Keratinocyte (primary cell): ENCODE measurements at regions not wholly inside any gene's neighbourhood (a gene's known extent, or its start where the extent isn't known, plus 50 kb on each side); places are given as distances from the start of the nearest gene placed in this dataset.
"Not testable (repeated sequence)": the region's sequence is repeated elsewhere in the genome, so short reads cannot be mapped to it uniquely, and the experiment has no call there.

ENCODE experiments used
- DNase-seq: peaks from one replicate; pipeline ENCODE4 v3.0.0-alpha.2; 2011; ENCODE audit warnings: low read depth, missing footprints, low spot score
- FAIRE-seq: peaks from 2 replicates; lab custom pipeline; 2011; peaks lifted over from hg19 to GRCh38; lab: Jason Lieb, UNC
- H2AFZ ChIP-seq: 2 replicates; pipeline ENCODE4 v1.6.0; 2012; ENCODE audit warnings: low read length, control low read depth, inconsistent platforms; ENCODE audit not compliant: control insufficient read depth
- H3K27ac ChIP-seq: 2 replicates; pipeline ENCODE4 v1.5.1; 2011; ENCODE audit warnings: low read length; ENCODE audit not compliant: control insufficient read depth, insufficient read depth
- H3K27me3 ChIP-seq: 3 replicates; pipeline ENCODE4 v1.6.0; 2011; ENCODE audit warnings: low read length; ENCODE audit not compliant: control insufficient read depth, insufficient read depth; ENCODE audit errors: extremely low read depth
- H3K36me3 ChIP-seq, 2 experiments: 2 replicates in 1 of 2; 3 replicates in 1 of 2; pipeline ENCODE4 v1.5.1; 2011; ENCODE audit warnings: low read length in 2 of 2, mild to moderate bottlenecking in 1 of 2; ENCODE audit not compliant: control insufficient read depth in 2 of 2, insufficient read depth in 2 of 2; ENCODE audit errors: extremely low read depth in 1 of 2
- H3K4me1 ChIP-seq: 3 replicates; pipeline ENCODE4 v1.5.1; 2011; ENCODE audit warnings: low read length; ENCODE audit not compliant: control insufficient read depth, insufficient read depth; ENCODE audit errors: extremely low read depth
- H3K4me2 ChIP-seq: 3 replicates; pipeline ENCODE4 v1.6.0; 2011; ENCODE audit warnings: low read depth, low read length; ENCODE audit not compliant: control insufficient read depth, insufficient read depth; ENCODE audit errors: extremely low read depth
- H3K4me3 ChIP-seq, 3 experiments: fragments of 200-600 bp in 1 of 3; sonication (generic) in 1 of 3; 2 replicates in 2 of 3; 3 replicates in 1 of 3; pipeline ENCODE4 v1.5.1; 2011 to 2016; ENCODE audit warnings: low read length in 3 of 3, mild to moderate bottlenecking in 3 of 3, control low read depth in 2 of 3, inconsistent platforms in 1 of 3, low read depth in 1 of 3, mixed read lengths in 1 of 3, mixed run types in 1 of 3, moderate library complexity in 1 of 3; ENCODE audit not compliant: control insufficient read depth in 2 of 3, insufficient read depth in 2 of 3; ENCODE audit errors: extremely low read depth in 1 of 3
- H3K79me2 ChIP-seq: 2 replicates; pipeline ENCODE4 v1.6.0; 2012; ENCODE audit warnings: low read length; ENCODE audit not compliant: control insufficient read depth, insufficient read depth
- H3K9ac ChIP-seq: 3 replicates; pipeline ENCODE4 v1.6.0; 2011; ENCODE audit warnings: low read length; ENCODE audit not compliant: control insufficient read depth, insufficient read depth; ENCODE audit errors: extremely low read depth
- H3K9me1 ChIP-seq: 3 replicates; pipeline ENCODE4 v1.6.0; 2011; ENCODE audit warnings: low read length; ENCODE audit not compliant: control insufficient read depth, insufficient read depth; ENCODE audit errors: extremely low read depth
- H3K9me3 ChIP-seq: 2 replicates; pipeline ENCODE4 v1.5.1; 2012; ENCODE audit warnings: low read depth, low read length; ENCODE audit not compliant: control insufficient read depth
- H4K20me1 ChIP-seq: 3 replicates; pipeline ENCODE4 v1.6.0; 2011; ENCODE audit warnings: low read length; ENCODE audit not compliant: control insufficient read depth, insufficient read depth; ENCODE audit errors: extremely low read depth
- EZH2 ChIP-seq: IDR thresholded peaks from one replicate; pipeline ENCODE4 v1.6.1; 2012; ENCODE audit warnings: inconsistent platforms, mild to moderate bottlenecking, low read length, moderate library complexity
- dilution Hi-C: fragments of 300-500 bp; cut with MboI; formaldehyde crosslinking; loops from one replicate; pipeline ENCODE4 v1.7.0; 2020; ENCODE audit warnings: low sequenced_read_pairs; ENCODE audit not compliant: extremely low pct_ligation_motif_present
- TF ChIP-seq, protein P1 (sequence below), 3 experiments: IDR thresholded peaks in 1 of 3; conservative IDR thresholded peaks in 1 of 3; optimal IDR thresholded peaks in 1 of 3; 2 replicates in 2 of 3; 3 replicates in 1 of 3; pipeline versions ENCODE3 to v1.5.1; 2011; ENCODE audit warnings: low read length in 3 of 3, mild to moderate bottlenecking in 3 of 3, moderate library complexity in 2 of 3, control low read depth in 1 of 3, inconsistent platforms in 1 of 3; ENCODE audit not compliant: insufficient read depth in 2 of 3; ENCODE audit errors: extremely low read depth in 1 of 3

DNA sequence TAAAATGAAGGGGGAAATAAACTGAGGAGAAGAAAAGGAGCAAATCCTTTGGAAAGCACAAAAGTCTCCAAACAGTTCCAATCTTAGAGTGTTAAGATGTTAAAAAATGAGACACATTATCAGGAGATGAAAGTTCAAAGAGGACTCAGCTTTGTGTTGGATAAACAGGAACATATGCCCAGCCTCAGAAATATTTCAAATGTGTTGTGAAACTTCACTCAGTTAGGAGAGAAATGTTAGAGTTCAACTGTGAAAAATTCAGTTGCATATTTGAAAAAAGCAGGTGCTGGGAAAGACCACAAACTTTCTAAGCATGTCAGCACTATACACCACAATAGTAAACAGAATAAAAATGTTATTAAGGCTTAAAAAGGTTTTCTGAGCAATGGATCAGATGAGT is 136.8 kb upstream of the PRKD1 start:
- Histone ChIP-seq H3K4me1 (no peaks in the 10 kb centered on the region), H3K4me3 (no peak overlapping the region), H3K9ac (no peak overlapping the region), H4K20me1 (no peaks in the 10 kb centered on the region), H3K79me2 (no peaks in the 10 kb centered on the region), H3K27ac (no peak overlapping the region), H3K9me1 (no peaks in the 10 kb centered on the region), H3K36me3 (no peaks in the 10 kb centered on the region), H3K27me3 (no peaks in the 10 kb centered on the region), H3K9me3 (no peaks in the 10 kb centered on the region), H3K4me2 (no peak overlapping the region), H2AFZ (no peak overlapping the region)
- dilution Hi-C loops = no loop called here
- TF ChIP-seq, protein P1, sequence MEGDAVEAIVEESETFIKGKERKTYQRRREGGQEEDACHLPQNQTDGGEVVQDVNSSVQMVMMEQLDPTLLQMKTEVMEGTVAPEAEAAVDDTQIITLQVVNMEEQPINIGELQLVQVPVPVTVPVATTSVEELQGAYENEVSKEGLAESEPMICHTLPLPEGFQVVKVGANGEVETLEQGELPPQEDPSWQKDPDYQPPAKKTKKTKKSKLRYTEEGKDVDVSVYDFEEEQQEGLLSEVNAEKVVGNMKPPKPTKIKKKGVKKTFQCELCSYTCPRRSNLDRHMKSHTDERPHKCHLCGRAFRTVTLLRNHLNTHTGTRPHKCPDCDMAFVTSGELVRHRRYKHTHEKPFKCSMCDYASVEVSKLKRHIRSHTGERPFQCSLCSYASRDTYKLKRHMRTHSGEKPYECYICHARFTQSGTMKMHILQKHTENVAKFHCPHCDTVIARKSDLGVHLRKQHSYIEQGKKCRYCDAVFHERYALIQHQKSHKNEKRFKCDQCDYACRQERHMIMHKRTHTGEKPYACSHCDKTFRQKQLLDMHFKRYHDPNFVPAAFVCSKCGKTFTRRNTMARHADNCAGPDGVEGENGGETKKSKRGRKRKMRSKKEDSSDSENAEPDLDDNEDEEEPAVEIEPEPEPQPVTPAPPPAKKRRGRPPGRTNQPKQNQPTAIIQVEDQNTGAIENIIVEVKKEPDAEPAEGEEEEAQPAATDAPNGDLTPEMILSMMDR (optimal IDR thresholded peaks at IDR 0.05 in 1 of 3, IDR thresholded peaks at IDR 0.05 in 1 of 3, conservative IDR thresholded peaks at IDR 0.05 in 1 of 3; ENCODE audit: extremely low read depth in 1 of 3, insufficient read depth in 2 of 3, low read length in 3 of 3) = no peak
- TF ChIP-seq EZH2 = no peak
- FAIRE-seq (no peak), DNase-seq (no peak)

DNA sequence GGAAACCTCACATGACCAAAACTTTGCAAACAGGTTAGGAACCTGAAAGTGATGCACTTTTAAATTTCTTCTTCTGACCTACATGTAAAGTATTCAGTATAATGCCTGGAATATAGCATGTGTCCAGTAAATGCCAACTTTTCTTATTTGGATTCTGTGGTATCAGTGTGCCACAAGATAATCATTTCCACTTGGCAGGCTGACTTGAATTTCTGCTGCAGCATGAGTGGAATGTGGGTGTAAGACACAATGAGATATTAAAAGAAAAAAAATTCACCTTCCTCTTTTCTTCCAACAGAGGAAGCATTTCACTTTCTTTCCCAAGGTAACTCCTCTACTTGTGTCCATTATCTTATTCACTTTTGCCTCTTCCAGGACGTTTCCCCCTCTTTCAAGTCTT is 141.9 kb upstream of the PRKD1 start:
- no peak overlapping the region for H3K4me2 ChIP-seq
- H3K27ac ChIP-seq = no peak overlapping the region
- H3K27me3 ChIP-seq = no peaks in the 10 kb centered on the region
- H3K79me2 ChIP-seq = no peaks in the 10 kb centered on the region
- dilution Hi-C loops = no loop called here
- no peaks in the 10 kb centered on the region for H4K20me1 ChIP-seq
- no peak overlapping the region for H3K9ac ChIP-seq
- H3K9me3 ChIP-seq = no peaks in the 10 kb centered on the region
- no peaks in the 10 kb centered on the region for H3K4me1 ChIP-seq
- TF ChIP-seq EZH2 = no peak
- TF ChIP-seq, protein P1 (optimal IDR thresholded peaks at IDR 0.05 in 1 of 3, IDR thresholded peaks at IDR 0.05 in 1 of 3, conservative IDR thresholded peaks at IDR 0.05 in 1 of 3; ENCODE audit: extremely low read depth in 1 of 3, insufficient read depth in 2 of 3, low read length in 3 of 3) = no peak
- H3K9me1 ChIP-seq = no peaks in the 10 kb centered on the region
- H2AFZ ChIP-seq = no peak overlapping the region
- DNase-seq (no peak), FAIRE-seq (no peak)
- H3K36me3 ChIP-seq = no peaks in the 10 kb centered on the region
- no peak overlapping the region for H3K4me3 ChIP-seq

DNA sequence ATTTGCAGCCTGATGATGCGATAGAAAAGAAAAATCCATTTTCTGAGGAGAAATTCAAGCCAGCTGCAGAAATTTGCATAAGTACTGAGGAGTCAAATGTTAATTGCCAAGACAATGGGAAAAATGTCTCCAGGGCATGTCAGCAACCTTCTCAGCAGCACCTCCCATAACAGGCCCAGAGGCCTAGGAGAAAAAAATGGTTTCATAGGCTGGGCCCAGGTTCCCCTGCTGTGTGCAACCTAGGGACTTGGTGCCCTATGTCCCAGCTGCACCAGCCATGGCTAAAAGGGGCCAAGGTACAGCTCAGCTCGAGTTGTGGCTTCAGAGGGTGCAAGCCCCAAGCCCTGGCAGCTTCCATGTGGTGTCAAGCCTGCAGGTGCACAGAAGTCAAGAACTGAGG is 144.8 kb upstream of the PRKD1 start:
- H3K9me3 ChIP-seq, H3K9me1 ChIP-seq, H3K36me3 ChIP-seq, H3K4me1 ChIP-seq, H3K9ac ChIP-seq, H3K79me2 ChIP-seq, H3K27me3 ChIP-seq, H2AFZ ChIP-seq, H4K20me1 ChIP-seq, H3K4me3 ChIP-seq, H3K27ac ChIP-seq, DNase-seq, H3K4me2 ChIP-seq, FAIRE-seq, dilution Hi-C loops: not testable (repeated sequence)
